Sigmoid colon (tissue), 6 donors: ENCODE measurements at regions not wholly inside any gene's neighbourhood (a gene's known extent, or its start where the extent isn't known, plus 50 kb on each side); places are given as distances from the start of the nearest gene placed in this dataset.
A peak's percentile ranks its signal among the peaks of the same experiment; 100 is the strongest.

Source experiments
- DNase-seq: peaks from one replicate; pipeline ENCODE4 v3.0.0-alpha.2; 2019
- H3K27ac ChIP-seq, 4 donors: fragments of 200-600 bp; sonication (generic); one replicate each; pipeline ENCODE4 v1.5.1; 2016 to 2019; ENCODE audit warnings: mild to moderate bottlenecking in 1 of 4
- H3K27me3 ChIP-seq, 3 donors: fragments of 200-600 bp; sonication (generic); one replicate each; pipeline ENCODE4 v1.5.1; 2019; ENCODE audit warnings: mild to moderate bottlenecking in 1 of 3
- H3K36me3 ChIP-seq, 4 donors: fragments of 200-600 bp; sonication (generic); one replicate each; pipeline ENCODE4 v1.5.1; 2016 to 2019
- H3K4me1 ChIP-seq, 4 donors: fragments of 200-600 bp; sonication (generic); one replicate each; pipeline ENCODE4 v1.5.1; 2017 to 2019
- H3K4me3 ChIP-seq, 4 donors: fragments of 200-600 bp; sonication (generic); one replicate each; pipeline ENCODE4 v1.5.1; 2017 to 2019; ENCODE audit warnings: mild to moderate bottlenecking in 2 of 4, moderate library complexity in 1 of 4
- H3K9me3 ChIP-seq, 4 donors: fragments of 200-600 bp in 3 of 4; sonication (generic) in 3 of 4; one replicate each; pipeline versions ENCODE4 v1.5.1 to v1.6.1; 2013 to 2019
- CTCF ChIP-seq, 4 experiments: fragments of 450-650 bp in 3 of 4; fragments of 200-600 bp in 1 of 4; IDR thresholded peaks; one replicate each; pipeline ENCODE4 v1.5.1; 2016 to 2019; ENCODE audit warnings: antibody characterized with exemption in 4 of 4, mild to moderate bottlenecking in 3 of 4, moderate library complexity in 2 of 4
- EP300 ChIP-seq, 4 donors: sonication (generic); formaldehyde crosslinking; IDR thresholded peaks; one replicate each; pipeline ENCODE4 v1.6.1; 2017; ENCODE audit warnings: antibody characterized with exemption in 4 of 4
- POLR2A ChIP-seq, 2 donors: fragments of 450-650 bp; IDR thresholded peaks; one replicate each; pipeline ENCODE4 v1.6.1; 2016; ENCODE audit warnings: antibody characterized with exemption in 2 of 2, mild to moderate bottlenecking in 2 of 2, moderate library complexity in 2 of 2
- POLR2AphosphoS5 ChIP-seq, 4 donors: sonication (generic); formaldehyde crosslinking; IDR thresholded peaks; one replicate each; pipeline ENCODE4 v1.6.1; 2017; ENCODE audit warnings: antibody characterized with exemption in 4 of 4
- WGBS, 2 donors: extraction: QIAGEN DNeasy Blood & Tissue Kit; methylation state at CpG; one replicate each; pipeline ENCODE4 v1.1.7; 2013; 5-methylcytosine and 5-hydroxymethylcytosine counted together
- intact Hi-C: fragments of 100-400 bp; cut with DNase I; formaldehyde crosslinking; loops from one replicate; pipeline ENCODE4 v1.15.1; 2023
- donor health status: healthy with polysubstance abuse.
- donor health status: healthy.

- Histone ChIP-seq H3K27me3 (no peaks in the 10 kb centered on the region), H3K36me3 (no peaks in the 10 kb centered on the region), H3K4me1 (peaks cover 0 to 21% (median 10%) of the 10 kb centered on the region in 4 donors), H3K27ac (no peak overlapping the region), H3K9me3 (no peaks in the 10 kb centered on the region), H3K4me3 (no peak overlapping the region)
- 88 to 98% methylated on average over 2 of the region's 2 CpGs for WGBS, 2 donors
- no peak for TF ChIP-seq EP300 (IDR thresholded peaks at IDR 0.05)
- intact Hi-C loops: no loop called here
- no peak for DNase-seq
Measured at GRCh38 chr7:46147871-46148270, 226.8 kb upstream of the IGFBP3 start.

GRCh38 chr7:46146454-46147255 is 225.6 kb upstream of the IGFBP3 start:
- TF ChIP-seq POLR2AphosphoS5 (IDR thresholded peaks at IDR 0.05) (no peak), POLR2A (IDR thresholded peaks at IDR 0.05) (no peak), CTCF (IDR thresholded peaks at IDR 0.05) (no peak), EP300 (IDR thresholded peaks at IDR 0.05) (no peak)
- no peak for DNase-seq
- Histone ChIP-seq H3K36me3 (no peaks in the 10 kb centered on the region), H3K4me3 (no peak overlapping the region), H3K9me3 (no peaks in the 10 kb centered on the region), H3K27ac (peak overlapping the region in 2 of 4 donors; percentile 11 to 55), H3K27me3 (no peaks in the 10 kb centered on the region), H3K4me1 (peaks cover 0 to 21% (median 10%) of the 10 kb centered on the region in 4 donors)
- intact Hi-C loops: no loop called here
- 59 to 75% methylated on average over 11 of the region's 11 CpGs for WGBS, 2 donors

- Histone ChIP-seq H3K4me3 (no peak overlapping the region), H3K27ac (peak overlapping the region in 1 of 4 donors; percentile 55), H3K4me1 (peaks cover 0 to 21% (median 10%) of the 10 kb centered on the region in 4 donors), H3K9me3 (no peaks in the 10 kb centered on the region), H3K36me3 (no peaks in the 10 kb centered on the region), H3K27me3 (no peaks in the 10 kb centered on the region)
- no peak for DNase-seq
- WGBS, 2 donors: 58 to 67% methylated on average over 2 of the region's 2 CpGs
- TF ChIP-seq CTCF (IDR thresholded peaks at IDR 0.05): no peak
- no peak for TF ChIP-seq EP300 (IDR thresholded peaks at IDR 0.05)
- no peak for TF ChIP-seq POLR2A (IDR thresholded peaks at IDR 0.05)
- TF ChIP-seq POLR2AphosphoS5 (IDR thresholded peaks at IDR 0.05): no peak
- intact Hi-C loops: no loop called here
Measured at GRCh38 chr7:46145412-46145811, 224.3 kb upstream of the IGFBP3 start.

- no peak overlapping the region for H3K27ac ChIP-seq
- H3K4me3 ChIP-seq: no peak overlapping the region
- DNase-seq: no peak
- 58 to 78% methylated on average over 4 of the region's 4 CpGs for WGBS, 2 donors
- no peaks in the 10 kb centered on the region for H3K36me3 ChIP-seq
- no peak for TF ChIP-seq POLR2A (IDR thresholded peaks at IDR 0.05)
- no peak for TF ChIP-seq EP300 (IDR thresholded peaks at IDR 0.05)
- TF ChIP-seq CTCF (IDR thresholded peaks at IDR 0.05): no peak
- no peak for TF ChIP-seq POLR2AphosphoS5 (IDR thresholded peaks at IDR 0.05)
- H3K4me1 ChIP-seq: peaks cover 0 to 21% (median 10%) of the 10 kb centered on the region in 4 donors
- no peaks in the 10 kb centered on the region for H3K27me3 ChIP-seq
- intact Hi-C loops: no loop called here
- no peaks in the 10 kb centered on the region for H3K9me3 ChIP-seq
Measured at GRCh38 chr7:46143949-46144917, 223.2 kb upstream of the IGFBP3 start.

GRCh38 chr7:46143421-46143820 is 222.3 kb upstream of the IGFBP3 start:
- H3K27me3 ChIP-seq: no peaks in the 10 kb centered on the region
- WGBS, 2 donors: 95 to 96% methylated on average over 2 of the region's 2 CpGs
- no peaks in the 10 kb centered on the region for H3K9me3 ChIP-seq
- no peaks in the 10 kb centered on the region for H3K36me3 ChIP-seq
- peaks cover 0 to 21% (median 10%) of the 10 kb centered on the region in 4 donors for H3K4me1 ChIP-seq
- no peak for TF ChIP-seq EP300 (IDR thresholded peaks at IDR 0.05)
- no peak for TF ChIP-seq POLR2A (IDR thresholded peaks at IDR 0.05)
- no peak for TF ChIP-seq POLR2AphosphoS5 (IDR thresholded peaks at IDR 0.05)
- TF ChIP-seq CTCF (IDR thresholded peaks at IDR 0.05): no peak
- no peak overlapping the region for H3K4me3 ChIP-seq
- H3K27ac ChIP-seq: no peak overlapping the region
- intact Hi-C loops: no loop called here
- DNase-seq: no peak
